Coronary artery (tissue), 2 donors: ENCODE measurements at regions not wholly inside any gene's neighbourhood (a gene's known extent, or its start where the extent isn't known, plus 50 kb on each side); places are given as distances from the start of the nearest gene placed in this dataset.

Experiments
- DNase-seq: peaks from one replicate; pipeline ENCODE4 v3.0.0-alpha.2; 2017; ENCODE audit warnings: low spot score
- H3K27ac ChIP-seq, 2 donors: fragments of 200-600 bp; sonication (generic); one replicate each; pipeline ENCODE4 v1.5.1; 2016 to 2019
- H3K4me3 ChIP-seq: fragments of 200-600 bp; sonication (generic); 2 replicates; pipeline ENCODE4 v1.5.1; 2016; ENCODE audit warnings: mild to moderate bottlenecking, moderate library complexity
- TF ChIP-seq, protein P1 (sequence below): fragments of 200-600 bp; sonication (generic); IDR thresholded peaks from one replicate; pipeline ENCODE4 v1.5.1; 2019; ENCODE audit warnings: antibody characterized with exemption

DNA sequence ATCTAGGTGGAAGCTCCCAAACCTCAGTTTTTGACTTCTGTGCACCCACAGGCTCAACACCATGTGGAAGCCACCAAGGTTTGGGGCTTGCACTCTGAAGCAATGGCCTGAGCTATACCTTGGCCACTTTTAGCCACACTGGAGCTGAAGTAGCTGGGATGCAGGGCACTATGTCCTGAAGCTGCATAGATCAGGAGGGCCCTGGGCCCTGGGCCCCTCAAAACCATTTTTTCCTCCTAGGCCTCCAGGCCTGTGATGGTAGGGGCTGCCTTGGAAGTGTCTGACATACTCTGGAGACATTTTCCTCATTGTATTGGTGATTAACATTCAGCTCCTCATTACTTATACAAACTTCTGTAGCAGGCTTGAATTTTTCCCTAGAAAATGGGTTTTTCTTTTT, 273.7 kb downstream of the FGF9 start:
- Histone ChIP-seq H3K27ac (no peak overlapping the region), H3K4me3 (no peak overlapping the region)
- no peak for DNase-seq
- TF ChIP-seq, protein P1, sequence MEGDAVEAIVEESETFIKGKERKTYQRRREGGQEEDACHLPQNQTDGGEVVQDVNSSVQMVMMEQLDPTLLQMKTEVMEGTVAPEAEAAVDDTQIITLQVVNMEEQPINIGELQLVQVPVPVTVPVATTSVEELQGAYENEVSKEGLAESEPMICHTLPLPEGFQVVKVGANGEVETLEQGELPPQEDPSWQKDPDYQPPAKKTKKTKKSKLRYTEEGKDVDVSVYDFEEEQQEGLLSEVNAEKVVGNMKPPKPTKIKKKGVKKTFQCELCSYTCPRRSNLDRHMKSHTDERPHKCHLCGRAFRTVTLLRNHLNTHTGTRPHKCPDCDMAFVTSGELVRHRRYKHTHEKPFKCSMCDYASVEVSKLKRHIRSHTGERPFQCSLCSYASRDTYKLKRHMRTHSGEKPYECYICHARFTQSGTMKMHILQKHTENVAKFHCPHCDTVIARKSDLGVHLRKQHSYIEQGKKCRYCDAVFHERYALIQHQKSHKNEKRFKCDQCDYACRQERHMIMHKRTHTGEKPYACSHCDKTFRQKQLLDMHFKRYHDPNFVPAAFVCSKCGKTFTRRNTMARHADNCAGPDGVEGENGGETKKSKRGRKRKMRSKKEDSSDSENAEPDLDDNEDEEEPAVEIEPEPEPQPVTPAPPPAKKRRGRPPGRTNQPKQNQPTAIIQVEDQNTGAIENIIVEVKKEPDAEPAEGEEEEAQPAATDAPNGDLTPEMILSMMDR: no peak

- DNase-seq: no peak
- Histone ChIP-seq H3K4me3 (no peak overlapping the region), H3K27ac (no peak overlapping the region)
- TF ChIP-seq, protein P1: no peak
These were observed 274.3 kb downstream of the FGF9 start for GRCh38 chr13:21945195-21945594.

GRCh38 chr13:21946964-21947363, 276.1 kb downstream of the FGF9 start:
- Histone ChIP-seq H3K4me3 (no peak overlapping the region), H3K27ac (no peak overlapping the region)
- DNase-seq: no peak
- TF ChIP-seq, protein P1: no peak

DNA sequence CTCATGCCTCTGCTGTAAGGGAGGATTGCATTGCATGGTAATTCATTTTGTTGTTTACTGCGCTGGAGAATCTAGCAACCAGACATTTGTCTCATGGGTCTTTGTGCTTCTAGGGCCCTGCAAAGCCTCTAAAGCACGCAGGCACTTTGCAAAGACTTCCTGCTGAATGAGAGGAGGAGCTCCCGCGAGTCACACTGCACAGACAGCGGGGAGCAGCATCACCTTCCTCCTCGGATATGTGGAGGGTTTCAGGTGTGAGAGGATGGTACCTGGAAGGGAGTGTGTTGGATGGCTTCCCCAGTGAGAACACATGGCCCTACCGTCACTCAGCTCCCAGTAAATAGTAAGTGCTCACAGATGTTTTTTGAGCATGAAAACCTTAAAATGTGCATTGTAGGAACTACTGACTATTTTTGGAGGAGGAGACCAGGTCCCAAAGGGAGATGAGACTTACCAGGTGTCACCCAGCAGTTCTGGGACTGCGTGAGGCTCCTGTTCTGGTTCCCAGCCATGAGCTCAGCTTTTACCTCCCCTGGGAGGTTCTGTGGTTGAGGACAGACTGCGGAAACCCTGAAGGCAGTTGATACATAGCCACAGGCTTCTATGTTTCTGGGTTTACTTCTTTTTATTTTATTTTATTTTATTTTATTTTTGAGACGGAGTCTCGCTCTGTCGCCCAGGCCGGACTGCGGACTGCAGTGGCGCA, 278.0 kb downstream of the FGF9 start:
- DNase-seq: no peak
- Histone ChIP-seq H3K4me3 (no peak overlapping the region), H3K27ac (no peak overlapping the region)
- TF ChIP-seq, protein P1: no peak

DNA sequence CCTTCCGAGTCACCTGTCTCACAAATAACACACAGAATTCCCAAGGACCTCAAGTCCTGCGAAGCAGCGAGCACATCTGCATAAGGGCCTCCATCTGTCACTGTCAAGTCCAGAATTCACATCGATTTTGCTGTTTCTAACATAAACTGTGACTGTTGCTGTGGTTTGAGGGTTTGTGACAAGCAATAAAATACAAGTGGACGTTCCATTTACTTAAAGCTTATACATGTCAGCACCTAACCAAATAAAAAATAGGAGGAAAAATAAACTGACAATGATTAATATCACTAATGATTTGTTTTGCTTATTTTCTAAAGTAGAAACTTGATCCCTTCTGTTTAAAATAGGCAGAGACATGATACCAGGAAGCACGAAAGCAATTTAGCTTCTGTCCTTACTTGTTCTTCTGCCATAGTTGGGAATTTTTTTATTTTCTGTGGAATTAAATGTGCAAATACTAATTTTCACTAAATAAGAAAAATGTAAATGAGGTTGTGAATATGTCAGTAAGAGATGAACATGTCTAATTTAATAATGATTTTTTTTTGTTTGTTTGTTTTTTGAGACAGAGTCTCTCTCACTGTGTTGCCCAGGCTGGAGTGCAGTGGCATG, 279.1 kb downstream of the FGF9 start:
- TF ChIP-seq, protein P1: no peak
- no peak for DNase-seq
- no peak overlapping the region for H3K4me3 ChIP-seq
- H3K27ac ChIP-seq: no peak overlapping the region

- TF ChIP-seq, protein P1: no peak
- H3K27ac ChIP-seq: no peak overlapping the region
- no peak for DNase-seq
- no peak overlapping the region for H3K4me3 ChIP-seq
These were observed 285.8 kb downstream of the FGF9 start for GRCh38 chr13:21956666-21957065.

- H3K27ac ChIP-seq: no peak overlapping the region
- no peak overlapping the region for H3K4me3 ChIP-seq
- TF ChIP-seq, protein P1: no peak
- no peak for DNase-seq
These were observed 287.0 kb downstream of the FGF9 start for GRCh38 chr13:21957833-21958232.
